PC-9 (cell line): ENCODE measurements at regions not wholly inside any gene's neighbourhood (a gene's known extent, or its start where the extent isn't known, plus 50 kb on each side); places are given as distances from the start of the nearest gene placed in this dataset.

Experiments
- BruUV-seq: library from RNA; stranded (reverse); fragments of 400-500 nt; replicated peaks from 2 replicates; lab custom pipeline; 2021; lab: Mats Ljungman, UMichigan
- CTCF ChIA-PET: fragments of 300-600 bp; sonication (Branson Sonifier 250); formaldehyde crosslinking; loops from one replicate; lab custom pipeline; 2022; ENCODE audit warnings: antibody characterized with exemption; lab: Charles Lee
- POLR2A ChIA-PET: fragments of 300-600 bp; sonication (Branson Sonifier 250); formaldehyde crosslinking; loops from one replicate; lab custom pipeline; 2022; ENCODE audit warnings: antibody characterized with exemption; ENCODE audit not compliant: unreplicated experiment; lab: Charles Lee
- DNase-seq, 2 experiments: peaks; one replicate each; pipeline versions ENCODE4 v3.0.0 to v3.0.0-alpha.2; 2015 to 2022; ENCODE audit warnings: mixed read lengths in 1 of 2
- H2AFZ ChIP-seq: fragments of 200-600 bp; sonication (generic); 2 replicates; pipeline ENCODE4 v1.8.1; 2017; ENCODE audit warnings: antibody characterized with exemption
- H3F3A ChIP-seq: fragments of 200-600 bp; sonication (generic); 2 replicates; pipeline ENCODE4 v1.8.1; 2017; ENCODE audit warnings: antibody characterized with exemption, mild to moderate bottlenecking, low read depth; ENCODE audit not compliant: insufficient read depth
- H3K27ac ChIP-seq: fragments of 200-600 bp; sonication (generic); 2 replicates; pipeline ENCODE4 v1.6.1; 2016; ENCODE audit warnings: mixed run types
- H3K27me3 ChIP-seq: fragments of 200-600 bp; sonication (generic); 2 replicates; pipeline ENCODE4 v1.6.1; 2016; ENCODE audit warnings: low read depth, mixed run types; ENCODE audit not compliant: insufficient read depth
- H3K36me3 ChIP-seq: fragments of 200-600 bp; sonication (generic); 2 replicates; pipeline ENCODE4 v1.6.1; 2016; ENCODE audit warnings: low read depth, mixed run types
- H3K4me1 ChIP-seq: fragments of 200-600 bp; sonication (generic); replicated peaks from 2 replicates; pipeline ENCODE4 v1.6.1; 2016; ENCODE audit warnings: mixed run types; ENCODE audit not compliant: insufficient read depth
- H3K4me2 ChIP-seq: fragments of 200-600 bp; sonication (generic); 2 replicates; pipeline ENCODE4 v1.6.1; 2017; ENCODE audit warnings: mixed run types
- H3K4me3 ChIP-seq: fragments of 200-600 bp; sonication (generic); 2 replicates; pipeline ENCODE4 v1.6.1; 2016; ENCODE audit warnings: mixed run types
- H3K79me2 ChIP-seq: fragments of 200-600 bp; sonication (generic); 2 replicates; pipeline ENCODE4 v1.6.1; 2017; ENCODE audit warnings: low read depth, mixed run types
- H3K9me2 ChIP-seq: fragments of 200-600 bp; sonication (generic); 2 replicates; pipeline ENCODE4 v1.8.1; 2017; ENCODE audit warnings: mild to moderate bottlenecking; ENCODE audit not compliant: insufficient read depth
- H3K9me3 ChIP-seq: fragments of 200-600 bp; sonication (generic); 2 replicates; pipeline ENCODE4 v1.8.1; 2016; ENCODE audit warnings: low read depth; ENCODE audit not compliant: insufficient read depth
- H4K20me1 ChIP-seq: fragments of 200-600 bp; sonication (generic); 2 replicates; pipeline ENCODE4 v1.8.1; 2017; ENCODE audit not compliant: insufficient read depth
- EZH2 ChIP-seq: fragments of 200-600 bp; sonication (generic); IDR thresholded peaks from 2 replicates; pipeline ENCODE4 v1.8.0; 2017; ENCODE audit warnings: antibody characterized with exemption, low read depth
- intact Hi-C: fragments of 100-400 bp; cut with micrococcal nuclease; formaldehyde crosslinking; loops from one replicate; pipeline ENCODE4 v1.10.0; 2022; ENCODE audit not compliant: unreplicated experiment
- TF ChIP-seq, protein P1 (sequence below): fragments of 200-600 bp; sonication (generic); conservative IDR thresholded peaks from 2 replicates; pipeline ENCODE4 v1.6.1; 2017; ENCODE audit warnings: mixed run types, antibody characterized with exemption, mild to moderate bottlenecking, moderate library complexity

DNA sequence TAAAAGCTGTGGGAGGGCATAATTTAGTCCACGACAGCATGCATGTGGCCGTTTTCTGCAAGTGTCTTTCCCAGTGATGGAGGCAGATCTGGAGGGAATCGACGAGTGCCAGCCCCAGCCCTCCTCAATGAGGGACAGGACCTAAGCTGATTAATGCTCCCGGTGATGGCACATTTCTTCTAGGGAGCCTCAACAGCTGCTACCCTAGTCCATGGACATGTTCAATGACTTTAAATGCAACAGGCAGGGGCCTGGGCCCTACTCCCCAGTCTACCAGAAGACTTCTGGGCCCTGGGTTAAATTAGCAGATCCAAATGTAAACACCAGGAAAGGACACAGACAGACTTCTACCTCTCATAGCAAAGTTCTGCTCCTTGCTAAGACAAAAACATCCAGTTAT is 155.1 kb downstream of the ACTR3 start:
- Histone ChIP-seq H3F3A (no peaks in the 10 kb centered on the region), H3K27me3 (no peaks in the 10 kb centered on the region), H3K79me2 (no peaks in the 10 kb centered on the region), H3K9me3 (no peaks in the 10 kb centered on the region), H3K4me3 (no peak overlapping the region), H3K4me1 (no peaks in the 10 kb centered on the region), H2AFZ (no peak overlapping the region), H3K4me2 (no peak overlapping the region), H3K27ac (no peak overlapping the region), H3K9me2 (no peaks in the 10 kb centered on the region), H4K20me1 (no peaks in the 10 kb centered on the region), H3K36me3 (no peaks in the 10 kb centered on the region)
- CTCF ChIA-PET = no interaction called here
- BruUV-seq = no TSS peak
- POLR2A ChIA-PET = no interaction called here
- no peak for DNase-seq
- TF ChIP-seq EZH2 = no peak
- TF ChIP-seq, protein P1, sequence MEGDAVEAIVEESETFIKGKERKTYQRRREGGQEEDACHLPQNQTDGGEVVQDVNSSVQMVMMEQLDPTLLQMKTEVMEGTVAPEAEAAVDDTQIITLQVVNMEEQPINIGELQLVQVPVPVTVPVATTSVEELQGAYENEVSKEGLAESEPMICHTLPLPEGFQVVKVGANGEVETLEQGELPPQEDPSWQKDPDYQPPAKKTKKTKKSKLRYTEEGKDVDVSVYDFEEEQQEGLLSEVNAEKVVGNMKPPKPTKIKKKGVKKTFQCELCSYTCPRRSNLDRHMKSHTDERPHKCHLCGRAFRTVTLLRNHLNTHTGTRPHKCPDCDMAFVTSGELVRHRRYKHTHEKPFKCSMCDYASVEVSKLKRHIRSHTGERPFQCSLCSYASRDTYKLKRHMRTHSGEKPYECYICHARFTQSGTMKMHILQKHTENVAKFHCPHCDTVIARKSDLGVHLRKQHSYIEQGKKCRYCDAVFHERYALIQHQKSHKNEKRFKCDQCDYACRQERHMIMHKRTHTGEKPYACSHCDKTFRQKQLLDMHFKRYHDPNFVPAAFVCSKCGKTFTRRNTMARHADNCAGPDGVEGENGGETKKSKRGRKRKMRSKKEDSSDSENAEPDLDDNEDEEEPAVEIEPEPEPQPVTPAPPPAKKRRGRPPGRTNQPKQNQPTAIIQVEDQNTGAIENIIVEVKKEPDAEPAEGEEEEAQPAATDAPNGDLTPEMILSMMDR = no peak
- intact Hi-C loops = no loop called here

DNA sequence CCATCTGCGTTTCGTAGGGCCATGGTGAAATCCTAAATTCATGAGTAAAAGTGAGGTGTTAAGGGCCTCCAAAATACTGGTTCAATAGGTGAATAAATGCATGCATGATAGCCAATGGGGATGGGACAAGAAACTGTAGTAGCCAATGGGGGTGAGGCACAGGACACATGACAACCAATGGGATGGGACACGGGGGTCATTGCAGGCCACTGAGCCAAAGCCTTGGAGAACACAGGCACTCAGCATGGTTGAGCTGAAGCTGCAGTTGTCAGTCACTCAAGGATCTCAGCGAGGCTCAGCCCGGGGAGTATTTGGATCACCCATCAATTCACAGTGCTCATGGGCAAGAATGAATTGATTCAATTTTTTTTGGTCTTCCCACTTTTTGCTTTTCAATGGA is 156.5 kb downstream of the ACTR3 start:
- Histone ChIP-seq H3K27ac (no peak overlapping the region), H3K79me2 (no peaks in the 10 kb centered on the region), H3K9me3 (no peaks in the 10 kb centered on the region), H3K4me3 (no peak overlapping the region), H4K20me1 (no peaks in the 10 kb centered on the region), H3K27me3 (no peaks in the 10 kb centered on the region), H3K4me2 (no peak overlapping the region), H3K9me2 (no peaks in the 10 kb centered on the region), H3F3A (no peaks in the 10 kb centered on the region), H3K4me1 (no peaks in the 10 kb centered on the region), H3K36me3 (no peaks in the 10 kb centered on the region), H2AFZ (no peak overlapping the region)
- ChIA-PET POLR2A (no interaction called here), CTCF (no interaction called here)
- TF ChIP-seq, protein P1 = no peak
- no peak for TF ChIP-seq EZH2
- intact Hi-C loops = no loop called here
- BruUV-seq = no TSS peak
- no peak for DNase-seq

DNA sequence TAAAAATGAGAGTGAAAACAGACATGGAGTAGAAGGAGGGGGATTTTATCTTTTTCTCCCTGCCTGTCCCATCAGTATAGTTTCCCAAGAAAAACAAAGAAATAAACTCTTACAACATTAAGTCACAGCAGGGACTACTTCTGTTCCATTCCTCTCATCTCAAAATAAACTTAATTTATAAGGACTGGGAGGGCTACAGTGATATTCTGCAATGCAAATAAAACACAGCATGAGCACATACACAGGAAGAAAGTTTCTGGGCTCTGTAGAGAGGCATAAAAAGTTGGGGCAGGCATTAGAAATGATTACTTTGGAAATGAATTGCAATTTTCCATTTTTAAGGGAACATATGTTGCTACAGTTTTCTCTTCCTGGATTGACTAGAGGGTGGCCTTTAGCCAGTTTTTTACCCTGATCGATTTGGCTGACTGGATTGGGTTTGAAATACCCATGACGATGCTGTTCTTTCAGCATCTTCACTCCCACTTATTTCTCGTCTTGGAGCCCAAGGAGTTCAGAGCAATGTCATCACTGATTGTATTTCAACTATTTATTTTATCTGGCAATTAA is 157.1 kb downstream of the ACTR3 start:
- H3K4me1 ChIP-seq = no peaks in the 10 kb centered on the region
- no peak overlapping the region for H2AFZ ChIP-seq
- H3K27me3 ChIP-seq = 0 out of 2 replicates have a peak, but pooled peaks cover 3% of the 10 kb centered on the region
- TF ChIP-seq, protein P1 = no peak
- TF ChIP-seq EZH2 = no peak
- H3K27ac ChIP-seq = no peak overlapping the region
- no peaks in the 10 kb centered on the region for H4K20me1 ChIP-seq
- H3K36me3 ChIP-seq = no peaks in the 10 kb centered on the region
- no peak overlapping the region for H3K4me3 ChIP-seq
- no peaks in the 10 kb centered on the region for H3K79me2 ChIP-seq
- no peaks in the 10 kb centered on the region for H3K9me3 ChIP-seq
- BruUV-seq = no TSS peak
- H3F3A ChIP-seq = no peaks in the 10 kb centered on the region
- no peaks in the 10 kb centered on the region for H3K9me2 ChIP-seq
- DNase-seq = no peak
- POLR2A ChIA-PET = no interaction called here
- intact Hi-C loops = no loop called here
- CTCF ChIA-PET = no interaction called here
- no peak overlapping the region for H3K4me2 ChIP-seq
